Caco-2 (cell line): ENCODE measurements at regions not wholly inside any gene's neighbourhood (a gene's known extent, or its start where the extent isn't known, plus 50 kb on each side); places are given as distances from the start of the nearest gene placed in this dataset.

Experiments used
- BruUV-seq: library from RNA; stranded (reverse); fragments of 400-500 nt; replicated peaks from 2 replicates; lab custom pipeline; 2021; lab: Mats Ljungman, UMichigan
- CTCF ChIA-PET: fragments of 300-600 bp; sonication (Branson Sonifier 250); formaldehyde crosslinking; loops from one replicate; lab custom pipeline; 2022; ENCODE audit warnings: antibody characterized with exemption; lab: Charles Lee
- POLR2A ChIA-PET: fragments of 300-600 bp; sonication (Branson Sonifier 250); formaldehyde crosslinking; loops from one replicate; lab custom pipeline; 2022; ENCODE audit warnings: antibody characterized with exemption; lab: Charles Lee
- DNase-seq, 2 experiments: peaks; one replicate each; pipeline versions ENCODE4 v3.0.0 to v3.0.0-alpha.2; 2020 to 2022
- H3K27me3 ChIP-seq: replicated peaks from 2 replicates; pipeline ENCODE4 v1.6.0; 2011; ENCODE audit warnings: low read length; ENCODE audit not compliant: control insufficient read depth, insufficient read depth
- H3K36me3 ChIP-seq: 2 replicates; pipeline ENCODE4 v1.5.1; 2011; ENCODE audit warnings: low read length; ENCODE audit not compliant: control insufficient read depth, insufficient read depth
- H3K4me1 ChIP-seq: fragments of 250-450 bp; sonication (Bioruptor Pico); 2 replicates; pipeline ENCODE4 v1.5.1; 2020; ENCODE audit warnings: mild to moderate bottlenecking
- H3K4me3 ChIP-seq: 2 replicates; pipeline ENCODE4 v1.5.1; 2011; ENCODE audit warnings: low read depth, mild to moderate bottlenecking, control low read depth, low read length
- H3K9me3 ChIP-seq: fragments of 250-450 bp; sonication (Bioruptor Pico); 2 replicates; pipeline ENCODE4 v1.5.1; 2020; ENCODE audit warnings: mild to moderate bottlenecking, moderate library complexity
- H3K27ac Mint-ChIP-seq: one replicate; pipeline ENCODE4 v1.8.0; 2022; ENCODE audit warnings: mixed read lengths; ENCODE audit not compliant: unreplicated experiment
- H3K27me3 Mint-ChIP-seq: one replicate; pipeline ENCODE4 v1.8.0; 2022; ENCODE audit warnings: mixed read lengths; ENCODE audit not compliant: insufficient read depth, unreplicated experiment
- H3K36me3 Mint-ChIP-seq: one replicate; pipeline ENCODE4 v1.8.0; 2022; ENCODE audit warnings: mild to moderate bottlenecking, mixed read lengths; ENCODE audit not compliant: insufficient read depth, unreplicated experiment
- H3K4me1 Mint-ChIP-seq: one replicate; pipeline ENCODE4 v1.8.0; 2022; ENCODE audit warnings: low read depth, mixed read lengths; ENCODE audit not compliant: unreplicated experiment
- H3K4me3 Mint-ChIP-seq: one replicate; pipeline ENCODE4 v1.8.0; 2022; ENCODE audit warnings: mild to moderate bottlenecking, moderate library complexity, mixed read lengths; ENCODE audit not compliant: unreplicated experiment
- H3K9me3 Mint-ChIP-seq: one replicate; pipeline ENCODE4 v1.8.0; 2022; ENCODE audit warnings: mixed read lengths; ENCODE audit not compliant: unreplicated experiment
- intact Hi-C: fragments of 100-400 bp; cut with micrococcal nuclease; formaldehyde crosslinking; loops from one replicate; pipeline ENCODE4 v1.10.0; 2022; ENCODE audit not compliant: unreplicated experiment
- TF ChIP-seq, protein P1 (sequence below), 2 experiments: fragments of 200-600 bp in 1 of 2; IDR thresholded peaks; 1 replicate in 1 of 2; 2 replicates in 1 of 2; pipeline versions ENCODE4 v1.5.1 to v1.8.0; 2011 to 2022; ENCODE audit warnings: antibody characterized with exemption in 1 of 2, control low read depth in 1 of 2, inconsistent platforms in 1 of 2, low read depth in 1 of 2, low read length in 1 of 2, mild to moderate bottlenecking in 1 of 2, moderate library complexity in 1 of 2; ENCODE audit not compliant: insufficient read depth in 1 of 2, severe bottlenecking in 1 of 2, unreplicated experiment in 1 of 2

DNA sequence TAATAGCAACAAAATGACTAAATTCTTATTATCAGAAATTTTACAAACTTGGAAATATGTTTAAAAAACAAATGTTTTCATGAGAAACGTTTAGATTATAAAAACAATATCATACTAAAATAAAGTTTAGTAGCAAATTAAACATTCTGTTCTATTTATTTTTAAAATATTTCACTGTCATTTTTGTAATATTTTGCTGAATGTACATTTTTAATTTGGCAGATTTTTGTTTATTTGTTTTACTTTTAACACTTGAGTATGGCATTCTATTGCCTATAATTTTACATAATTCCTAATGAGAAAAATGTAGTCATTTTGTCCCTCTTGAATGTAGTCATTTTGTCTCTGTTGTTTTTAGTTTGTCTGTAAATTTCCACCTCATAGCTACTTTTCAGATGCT lies 1400.2 kb downstream of the GRIK2 start:
- Mint-ChIP-seq H3K27ac (no peak overlapping the region), H3K9me3 (peaks cover 9% of the 10 kb centered on the region), H3K36me3 (no peaks in the 10 kb centered on the region), H3K4me3 (no peak overlapping the region), H3K4me1 (peaks cover 13% of the 10 kb centered on the region), H3K27me3 (no peaks in the 10 kb centered on the region)
- Histone ChIP-seq H3K4me1 (peaks cover 9% of the 10 kb centered on the region), H3K9me3 (no peaks in the 10 kb centered on the region), H3K4me3 (no peak overlapping the region), H3K36me3 (no peaks in the 10 kb centered on the region), H3K27me3 (no peaks in the 10 kb centered on the region)
- ChIA-PET POLR2A (no interaction called here), CTCF (no interaction called here)
- intact Hi-C loops = no loop called here
- BruUV-seq = no TSS peak
- TF ChIP-seq, protein P1, sequence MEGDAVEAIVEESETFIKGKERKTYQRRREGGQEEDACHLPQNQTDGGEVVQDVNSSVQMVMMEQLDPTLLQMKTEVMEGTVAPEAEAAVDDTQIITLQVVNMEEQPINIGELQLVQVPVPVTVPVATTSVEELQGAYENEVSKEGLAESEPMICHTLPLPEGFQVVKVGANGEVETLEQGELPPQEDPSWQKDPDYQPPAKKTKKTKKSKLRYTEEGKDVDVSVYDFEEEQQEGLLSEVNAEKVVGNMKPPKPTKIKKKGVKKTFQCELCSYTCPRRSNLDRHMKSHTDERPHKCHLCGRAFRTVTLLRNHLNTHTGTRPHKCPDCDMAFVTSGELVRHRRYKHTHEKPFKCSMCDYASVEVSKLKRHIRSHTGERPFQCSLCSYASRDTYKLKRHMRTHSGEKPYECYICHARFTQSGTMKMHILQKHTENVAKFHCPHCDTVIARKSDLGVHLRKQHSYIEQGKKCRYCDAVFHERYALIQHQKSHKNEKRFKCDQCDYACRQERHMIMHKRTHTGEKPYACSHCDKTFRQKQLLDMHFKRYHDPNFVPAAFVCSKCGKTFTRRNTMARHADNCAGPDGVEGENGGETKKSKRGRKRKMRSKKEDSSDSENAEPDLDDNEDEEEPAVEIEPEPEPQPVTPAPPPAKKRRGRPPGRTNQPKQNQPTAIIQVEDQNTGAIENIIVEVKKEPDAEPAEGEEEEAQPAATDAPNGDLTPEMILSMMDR (IDR thresholded peaks at IDR 0.05; ENCODE audit: insufficient read depth in 1 of 2, low read depth in 1 of 2, low read length in 1 of 2, severe bottlenecking in 1 of 2, unreplicated experiment in 1 of 2) = no peak
- DNase-seq = no peak

- Histone ChIP-seq H3K4me1 (no peaks in the 10 kb centered on the region), H3K27me3 (no peaks in the 10 kb centered on the region), H3K9me3 (0 out of 2 replicates have a peak, but pooled peaks cover 4% of the 10 kb centered on the region), H3K36me3 (no peaks in the 10 kb centered on the region), H3K4me3 (no peak overlapping the region)
- TF ChIP-seq, protein P1 (IDR thresholded peaks at IDR 0.05; ENCODE audit: insufficient read depth in 1 of 2, low read depth in 1 of 2, low read length in 1 of 2, severe bottlenecking in 1 of 2, unreplicated experiment in 1 of 2) = no peak
- ChIA-PET POLR2A (no interaction called here), CTCF (no interaction called here)
- no peaks in the 10 kb centered on the region for H3K9me3 Mint-ChIP-seq
- BruUV-seq = no TSS peak
- no peak overlapping the region for H3K27ac Mint-ChIP-seq
- H3K4me1 Mint-ChIP-seq = no peaks in the 10 kb centered on the region
- no peaks in the 10 kb centered on the region for H3K36me3 Mint-ChIP-seq
- no peak overlapping the region for H3K4me3 Mint-ChIP-seq
- intact Hi-C loops = loop anchor here (5.0 kb wide), 1 partner anchor 727 kb away; no protein-coding TSS in a partner anchor
- DNase-seq = no peak
- H3K27me3 Mint-ChIP-seq = no peaks in the 10 kb centered on the region
These were observed 1380.8 kb downstream of the GRIK2 start for GRCh38 chr6:102774326-102774725.

DNA sequence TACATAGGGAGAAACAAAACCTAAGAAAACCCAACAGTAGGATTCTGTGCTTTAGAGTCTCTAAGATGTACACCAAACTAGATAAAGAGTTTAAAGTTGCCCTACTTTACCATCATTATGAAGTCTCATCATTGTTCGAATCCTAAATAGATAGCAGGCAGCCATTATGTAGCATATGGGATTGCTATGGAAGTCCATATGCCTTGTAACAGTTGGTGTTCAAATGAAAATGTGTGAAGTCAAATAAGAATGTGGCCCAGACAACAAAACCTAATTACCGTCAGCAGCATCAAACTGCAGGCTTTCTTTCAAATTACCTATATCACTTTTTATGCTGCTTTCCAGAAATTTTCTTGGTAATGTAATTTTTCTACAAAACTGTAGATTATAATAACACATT lies 1380.1 kb downstream of the GRIK2 start:
- H3K4me1 Mint-ChIP-seq = no peaks in the 10 kb centered on the region

More for the DNA sequence above, 1380.1 kb downstream of the GRIK2 start:
- Histone ChIP-seq H3K27me3 (no peaks in the 10 kb centered on the region), H3K9me3 (0 out of 2 replicates have a peak, but pooled peaks cover 7% of the 10 kb centered on the region), H3K4me3 (no peak overlapping the region), H3K36me3 (no peaks in the 10 kb centered on the region), H3K4me1 (no peaks in the 10 kb centered on the region)
- TF ChIP-seq, protein P1 (IDR thresholded peaks at IDR 0.05; ENCODE audit: insufficient read depth in 1 of 2, low read depth in 1 of 2, low read length in 1 of 2, severe bottlenecking in 1 of 2, unreplicated experiment in 1 of 2) = no peak
- no peak overlapping the region for H3K27ac Mint-ChIP-seq
- intact Hi-C loops = loop anchor here (5.0 kb wide), 1 partner anchor 726 kb away; no protein-coding TSS in a partner anchor
- no peaks in the 10 kb centered on the region for H3K9me3 Mint-ChIP-seq
- no peak overlapping the region for H3K4me3 Mint-ChIP-seq
- BruUV-seq = no TSS peak
- H3K36me3 Mint-ChIP-seq = no peaks in the 10 kb centered on the region
- no peak for DNase-seq
- CTCF ChIA-PET = no interaction called here
- POLR2A ChIA-PET = no interaction called here
- H3K27me3 Mint-ChIP-seq = no peaks in the 10 kb centered on the region
